Neural progenitor cell (in vitro differentiated cells): ENCODE measurements at regions not wholly inside any gene's neighbourhood (a gene's known extent, or its start where the extent isn't known, plus 50 kb on each side); places are given as distances from the start of the nearest gene placed in this dataset.

Source experiments
- EZH2 ChIP-seq: fragments of 200-600 bp; sonication (generic); IDR thresholded peaks from 2 replicates; pipeline ENCODE4 v1.6.1; 2017; ENCODE audit warnings: antibody characterized with exemption, mild to moderate bottlenecking, moderate library complexity
- TF ChIP-seq, protein P1 (sequence below): fragments of 200-600 bp; sonication (generic); IDR thresholded peaks from 2 replicates; pipeline ENCODE4 v1.5.1; 2017; ENCODE audit warnings: antibody characterized with exemption, mild to moderate bottlenecking

DNA sequence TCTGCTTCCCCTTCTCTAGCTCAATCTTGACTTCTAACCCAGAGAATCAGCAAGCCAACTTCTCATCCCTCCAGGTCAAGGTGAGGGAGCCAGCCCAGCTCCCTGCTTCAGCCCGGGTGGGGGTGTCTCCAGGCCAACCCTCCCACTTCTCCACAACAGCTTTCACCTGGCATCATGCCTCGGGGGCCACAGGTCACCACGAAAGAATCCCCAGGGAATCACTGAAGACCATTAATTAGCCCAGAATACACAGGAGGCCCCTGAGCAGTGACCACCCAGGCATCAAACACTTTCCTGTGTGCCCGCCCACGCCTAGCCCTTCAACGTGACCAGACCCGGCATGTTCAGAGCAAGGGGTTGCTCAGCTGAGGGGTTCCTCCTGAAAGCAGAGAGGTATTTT, 646.7 kb downstream of the BCOR start:
- no peak for TF ChIP-seq EZH2
- TF ChIP-seq, protein P1, sequence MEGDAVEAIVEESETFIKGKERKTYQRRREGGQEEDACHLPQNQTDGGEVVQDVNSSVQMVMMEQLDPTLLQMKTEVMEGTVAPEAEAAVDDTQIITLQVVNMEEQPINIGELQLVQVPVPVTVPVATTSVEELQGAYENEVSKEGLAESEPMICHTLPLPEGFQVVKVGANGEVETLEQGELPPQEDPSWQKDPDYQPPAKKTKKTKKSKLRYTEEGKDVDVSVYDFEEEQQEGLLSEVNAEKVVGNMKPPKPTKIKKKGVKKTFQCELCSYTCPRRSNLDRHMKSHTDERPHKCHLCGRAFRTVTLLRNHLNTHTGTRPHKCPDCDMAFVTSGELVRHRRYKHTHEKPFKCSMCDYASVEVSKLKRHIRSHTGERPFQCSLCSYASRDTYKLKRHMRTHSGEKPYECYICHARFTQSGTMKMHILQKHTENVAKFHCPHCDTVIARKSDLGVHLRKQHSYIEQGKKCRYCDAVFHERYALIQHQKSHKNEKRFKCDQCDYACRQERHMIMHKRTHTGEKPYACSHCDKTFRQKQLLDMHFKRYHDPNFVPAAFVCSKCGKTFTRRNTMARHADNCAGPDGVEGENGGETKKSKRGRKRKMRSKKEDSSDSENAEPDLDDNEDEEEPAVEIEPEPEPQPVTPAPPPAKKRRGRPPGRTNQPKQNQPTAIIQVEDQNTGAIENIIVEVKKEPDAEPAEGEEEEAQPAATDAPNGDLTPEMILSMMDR = no peak
